Sigmoid colon (tissue), 6 donors: ENCODE measurements at regions not wholly inside any gene's neighbourhood (a gene's known extent, or its start where the extent isn't known, plus 50 kb on each side); places are given as distances from the start of the nearest gene placed in this dataset.

Source experiments
- DNase-seq: peaks from one replicate; pipeline ENCODE4 v3.0.0-alpha.2; 2019
- H3K27ac ChIP-seq, 4 donors: fragments of 200-600 bp; sonication (generic); one replicate each; pipeline ENCODE4 v1.5.1; 2016 to 2019; ENCODE audit warnings: mild to moderate bottlenecking in 1 of 4
- H3K27me3 ChIP-seq, 3 donors: fragments of 200-600 bp; sonication (generic); one replicate each; pipeline ENCODE4 v1.5.1; 2019; ENCODE audit warnings: mild to moderate bottlenecking in 1 of 3
- H3K36me3 ChIP-seq, 4 donors: fragments of 200-600 bp; sonication (generic); one replicate each; pipeline ENCODE4 v1.5.1; 2016 to 2019
- H3K4me1 ChIP-seq, 4 donors: fragments of 200-600 bp; sonication (generic); one replicate each; pipeline ENCODE4 v1.5.1; 2017 to 2019
- H3K4me3 ChIP-seq, 4 donors: fragments of 200-600 bp; sonication (generic); one replicate each; pipeline ENCODE4 v1.5.1; 2017 to 2019; ENCODE audit warnings: mild to moderate bottlenecking in 2 of 4, moderate library complexity in 1 of 4
- H3K9me3 ChIP-seq, 4 donors: fragments of 200-600 bp in 3 of 4; sonication (generic) in 3 of 4; one replicate each; pipeline versions ENCODE4 v1.5.1 to v1.6.1; 2013 to 2019
- CTCF ChIP-seq, 4 experiments: fragments of 450-650 bp in 3 of 4; fragments of 200-600 bp in 1 of 4; IDR thresholded peaks; one replicate each; pipeline ENCODE4 v1.5.1; 2016 to 2019; ENCODE audit warnings: antibody characterized with exemption in 4 of 4, mild to moderate bottlenecking in 3 of 4, moderate library complexity in 2 of 4
- EP300 ChIP-seq, 4 donors: sonication (generic); formaldehyde crosslinking; IDR thresholded peaks; one replicate each; pipeline ENCODE4 v1.6.1; 2017; ENCODE audit warnings: antibody characterized with exemption in 4 of 4
- POLR2A ChIP-seq, 2 donors: fragments of 450-650 bp; IDR thresholded peaks; one replicate each; pipeline ENCODE4 v1.6.1; 2016; ENCODE audit warnings: antibody characterized with exemption in 2 of 2, mild to moderate bottlenecking in 2 of 2, moderate library complexity in 2 of 2
- POLR2AphosphoS5 ChIP-seq, 4 donors: sonication (generic); formaldehyde crosslinking; IDR thresholded peaks; one replicate each; pipeline ENCODE4 v1.6.1; 2017; ENCODE audit warnings: antibody characterized with exemption in 4 of 4
- WGBS, 2 donors: extraction: QIAGEN DNeasy Blood & Tissue Kit; methylation state at CpG; one replicate each; pipeline ENCODE4 v1.1.7; 2013; 5-methylcytosine and 5-hydroxymethylcytosine counted together
- intact Hi-C: fragments of 100-400 bp; cut with DNase I; formaldehyde crosslinking; loops from one replicate; pipeline ENCODE4 v1.15.1; 2023
- donor health status: healthy with polysubstance abuse.
- donor health status: healthy.

- Histone ChIP-seq H3K4me3 (no peak overlapping the region), H3K9me3 (no peaks in the 10 kb centered on the region), H3K36me3 (no peaks in the 10 kb centered on the region), H3K27ac (no peak overlapping the region), H3K27me3 (peaks cover 0 to 10% (median 0%) of the 10 kb centered on the region in 3 donors), H3K4me1 (no peaks in the 10 kb centered on the region)
- intact Hi-C loops = no loop called here
- 85 to 93% methylated on average over 2 of the region's 2 CpGs for WGBS, 2 donors
- DNase-seq = no peak
- no peak for TF ChIP-seq POLR2A (IDR thresholded peaks at IDR 0.05)
- no peak for TF ChIP-seq CTCF (IDR thresholded peaks at IDR 0.05)
- no peak for TF ChIP-seq POLR2AphosphoS5 (IDR thresholded peaks at IDR 0.05)
- TF ChIP-seq EP300 (IDR thresholded peaks at IDR 0.05) = no peak
These were observed 118.8 kb upstream of the LHCGR start for GRCh38 chr2:48874282-48874681.

- no peak for DNase-seq
- no peaks in the 10 kb centered on the region for H3K4me1 ChIP-seq
- no peak overlapping the region for H3K4me3 ChIP-seq
- H3K9me3 ChIP-seq = no peaks in the 10 kb centered on the region
- H3K27me3 ChIP-seq = peaks cover 0 to 4% (median 0%) of the 10 kb centered on the region in 3 donors
- intact Hi-C loops = no loop called here
- TF ChIP-seq POLR2AphosphoS5 (IDR thresholded peaks at IDR 0.05) (no peak), CTCF (IDR thresholded peaks at IDR 0.05) (no peak), EP300 (IDR thresholded peaks at IDR 0.05) (no peak), POLR2A (IDR thresholded peaks at IDR 0.05) (no peak)
- H3K36me3 ChIP-seq = no peaks in the 10 kb centered on the region
- no peak overlapping the region for H3K27ac ChIP-seq
- WGBS, 2 donors = 76 to 82% methylated on average over 1 of the region's 1 CpG
These were observed 118.1 kb upstream of the LHCGR start for GRCh38 chr2:48873666-48874065.

- no peak for DNase-seq
- Histone ChIP-seq H3K4me3 (no peak overlapping the region), H3K4me1 (no peaks in the 10 kb centered on the region), H3K9me3 (no peaks in the 10 kb centered on the region), H3K36me3 (no peaks in the 10 kb centered on the region), H3K27ac (no peak overlapping the region), H3K27me3 (no peaks in the 10 kb centered on the region)
- TF ChIP-seq POLR2AphosphoS5 (IDR thresholded peaks at IDR 0.05) (no peak), EP300 (IDR thresholded peaks at IDR 0.05) (no peak), CTCF (IDR thresholded peaks at IDR 0.05) (no peak), POLR2A (IDR thresholded peaks at IDR 0.05) (no peak)
- intact Hi-C loops = no loop called here
- 69 to 85% methylated on average over 4 of the region's 4 CpGs for WGBS, 2 donors
These were observed 115.4 kb upstream of the LHCGR start for GRCh38 chr2:48870942-48871341.

GRCh38 chr2:48870503-48870902 is 115.0 kb upstream of the LHCGR start:
- 59 to 63% methylated on average over 2 of the region's 2 CpGs for WGBS, 2 donors
- Histone ChIP-seq H3K27ac (no peak overlapping the region), H3K4me3 (no peak overlapping the region), H3K4me1 (no peaks in the 10 kb centered on the region), H3K9me3 (no peaks in the 10 kb centered on the region), H3K36me3 (no peaks in the 10 kb centered on the region), H3K27me3 (no peaks in the 10 kb centered on the region)
- DNase-seq = no peak
- TF ChIP-seq EP300 (IDR thresholded peaks at IDR 0.05) (no peak), POLR2A (IDR thresholded peaks at IDR 0.05) (no peak), POLR2AphosphoS5 (IDR thresholded peaks at IDR 0.05) (no peak), CTCF (IDR thresholded peaks at IDR 0.05) (no peak)
- intact Hi-C loops = no loop called here

GRCh38 chr2:48865704-48866103 is 110.2 kb upstream of the LHCGR start:
- DNase-seq = no peak
- H3K27me3 ChIP-seq = no peaks in the 10 kb centered on the region
- no peak for TF ChIP-seq POLR2AphosphoS5 (IDR thresholded peaks at IDR 0.05)
- TF ChIP-seq EP300 (IDR thresholded peaks at IDR 0.05) = no peak
- TF ChIP-seq POLR2A (IDR thresholded peaks at IDR 0.05) = no peak
- TF ChIP-seq CTCF (IDR thresholded peaks at IDR 0.05) = no peak
- H3K4me1 ChIP-seq = no peaks in the 10 kb centered on the region
- no peak overlapping the region for H3K27ac ChIP-seq
- 33 to 69% methylated on average over 2 of the region's 2 CpGs for WGBS, 2 donors
- H3K36me3 ChIP-seq = no peaks in the 10 kb centered on the region
- intact Hi-C loops = no loop called here
- no peaks in the 10 kb centered on the region for H3K9me3 ChIP-seq
- H3K4me3 ChIP-seq = no peak overlapping the region
